Tibial nerve (tissue), 4 donors: ENCODE measurements at regions not wholly inside any gene's neighbourhood (a gene's known extent, or its start where the extent isn't known, plus 50 kb on each side); places are given as distances from the start of the nearest gene placed in this dataset.

ENCODE experiments used
- DNase-seq, 2 donors: peaks; one replicate each; pipeline ENCODE4 v3.0.0-alpha.2; 2019; ENCODE audit warnings: low spot score in 2 of 2
- H3K27ac ChIP-seq, 4 donors: fragments of 200-600 bp; sonication (generic) in 3 of 4; one replicate each; pipeline ENCODE4 v1.5.1; 2017 to 2019; ENCODE audit warnings: mild to moderate bottlenecking in 1 of 4
- H3K27me3 ChIP-seq, 2 donors: fragments of 200-600 bp; sonication (generic) in 1 of 2; one replicate each; pipeline versions ENCODE4 v1.5.1 to v1.6.0; 2017 to 2019
- H3K36me3 ChIP-seq, 3 donors: fragments of 200-600 bp; sonication (generic); one replicate each; pipeline ENCODE4 v1.5.1; 2018 to 2019
- H3K4me1 ChIP-seq, 4 donors: fragments of 200-600 bp; sonication (generic) in 3 of 4; one replicate each; pipeline ENCODE4 v1.5.1; 2017 to 2019
- H3K4me3 ChIP-seq, 4 donors: fragments of 200-600 bp; sonication (generic) in 3 of 4; one replicate each; pipeline ENCODE4 v1.5.1; 2017 to 2019; ENCODE audit warnings: mild to moderate bottlenecking in 1 of 4, moderate library complexity in 1 of 4
- H3K9me3 ChIP-seq, 4 donors: fragments of 200-600 bp; sonication (generic) in 3 of 4; one replicate each; pipeline ENCODE4 v1.5.1; 2017 to 2019
- EP300 ChIP-seq, 2 donors: sonication (generic); formaldehyde crosslinking; IDR thresholded peaks; one replicate each; pipeline ENCODE4 v1.6.1; 2017; ENCODE audit warnings: antibody characterized with exemption in 2 of 2, mild to moderate bottlenecking in 1 of 2
- POLR2A ChIP-seq, 2 donors: fragments of 450-650 bp; IDR thresholded peaks; one replicate each; pipeline ENCODE4 v1.6.1; 2017; ENCODE audit warnings: antibody characterized with exemption in 2 of 2, mild to moderate bottlenecking in 2 of 2, moderate library complexity in 2 of 2
- WGBS, 2 donors: methylation state at CpG; one replicate each; pipeline ENCODE4 v1.1.5; 2018; 5-methylcytosine and 5-hydroxymethylcytosine counted together
- TF ChIP-seq, protein P1 (sequence below), 5 experiments: fragments of 200-600 bp in 3 of 5; fragments of 450-650 bp in 2 of 5; sonication (generic) in 3 of 5; IDR thresholded peaks; one replicate each; pipeline ENCODE4 v1.5.1; 2016 to 2019; ENCODE audit warnings: antibody characterized with exemption in 5 of 5, mild to moderate bottlenecking in 3 of 5, moderate library complexity in 2 of 5

DNA sequence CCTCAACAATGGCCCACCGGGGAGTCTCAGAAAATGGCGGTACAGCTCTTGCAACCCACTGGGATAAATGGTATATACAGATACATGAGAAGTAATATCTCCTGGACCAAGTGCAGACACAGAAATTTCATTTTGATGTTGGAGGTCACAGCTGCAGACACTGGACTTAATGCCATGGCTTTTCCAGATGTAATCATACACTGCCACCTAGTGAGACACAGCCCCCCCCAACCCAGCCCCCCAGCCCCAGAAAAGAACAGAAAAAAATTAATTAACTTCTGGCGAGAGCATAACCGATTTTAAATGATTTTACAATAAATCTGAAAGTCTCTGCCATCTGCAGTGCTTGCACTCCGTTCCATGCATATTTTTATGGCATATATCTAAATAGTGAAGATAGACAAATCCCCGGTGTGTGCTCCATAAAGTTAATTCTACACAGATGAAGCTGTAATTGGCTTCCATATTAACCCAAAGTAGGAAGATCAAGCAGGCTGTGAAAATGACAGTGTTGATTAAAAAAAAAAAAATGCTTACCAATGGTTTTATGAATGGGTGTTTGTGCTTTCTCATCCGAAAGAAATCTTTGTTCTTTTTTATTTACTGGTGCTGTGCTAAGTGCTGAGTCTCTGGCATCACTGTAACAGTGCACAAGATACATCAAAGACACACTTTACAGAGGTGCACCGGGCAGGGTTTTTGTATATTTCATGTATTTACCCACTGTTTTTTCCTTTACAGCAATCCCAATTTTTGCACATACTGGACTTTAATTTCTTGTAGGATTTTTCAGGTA is 804.1 kb downstream of the TFAP2A start:
- no peak for TF ChIP-seq EP300 (IDR thresholded peaks at IDR 0.05)
- no peak for TF ChIP-seq POLR2A (IDR thresholded peaks at IDR 0.05)
- TF ChIP-seq, protein P1, sequence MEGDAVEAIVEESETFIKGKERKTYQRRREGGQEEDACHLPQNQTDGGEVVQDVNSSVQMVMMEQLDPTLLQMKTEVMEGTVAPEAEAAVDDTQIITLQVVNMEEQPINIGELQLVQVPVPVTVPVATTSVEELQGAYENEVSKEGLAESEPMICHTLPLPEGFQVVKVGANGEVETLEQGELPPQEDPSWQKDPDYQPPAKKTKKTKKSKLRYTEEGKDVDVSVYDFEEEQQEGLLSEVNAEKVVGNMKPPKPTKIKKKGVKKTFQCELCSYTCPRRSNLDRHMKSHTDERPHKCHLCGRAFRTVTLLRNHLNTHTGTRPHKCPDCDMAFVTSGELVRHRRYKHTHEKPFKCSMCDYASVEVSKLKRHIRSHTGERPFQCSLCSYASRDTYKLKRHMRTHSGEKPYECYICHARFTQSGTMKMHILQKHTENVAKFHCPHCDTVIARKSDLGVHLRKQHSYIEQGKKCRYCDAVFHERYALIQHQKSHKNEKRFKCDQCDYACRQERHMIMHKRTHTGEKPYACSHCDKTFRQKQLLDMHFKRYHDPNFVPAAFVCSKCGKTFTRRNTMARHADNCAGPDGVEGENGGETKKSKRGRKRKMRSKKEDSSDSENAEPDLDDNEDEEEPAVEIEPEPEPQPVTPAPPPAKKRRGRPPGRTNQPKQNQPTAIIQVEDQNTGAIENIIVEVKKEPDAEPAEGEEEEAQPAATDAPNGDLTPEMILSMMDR (IDR thresholded peaks at IDR 0.05): no peak
- no peak for DNase-seq
- 47 to 53% methylated on average over 8 of the region's 8 CpGs for WGBS, 2 donors

DNA sequence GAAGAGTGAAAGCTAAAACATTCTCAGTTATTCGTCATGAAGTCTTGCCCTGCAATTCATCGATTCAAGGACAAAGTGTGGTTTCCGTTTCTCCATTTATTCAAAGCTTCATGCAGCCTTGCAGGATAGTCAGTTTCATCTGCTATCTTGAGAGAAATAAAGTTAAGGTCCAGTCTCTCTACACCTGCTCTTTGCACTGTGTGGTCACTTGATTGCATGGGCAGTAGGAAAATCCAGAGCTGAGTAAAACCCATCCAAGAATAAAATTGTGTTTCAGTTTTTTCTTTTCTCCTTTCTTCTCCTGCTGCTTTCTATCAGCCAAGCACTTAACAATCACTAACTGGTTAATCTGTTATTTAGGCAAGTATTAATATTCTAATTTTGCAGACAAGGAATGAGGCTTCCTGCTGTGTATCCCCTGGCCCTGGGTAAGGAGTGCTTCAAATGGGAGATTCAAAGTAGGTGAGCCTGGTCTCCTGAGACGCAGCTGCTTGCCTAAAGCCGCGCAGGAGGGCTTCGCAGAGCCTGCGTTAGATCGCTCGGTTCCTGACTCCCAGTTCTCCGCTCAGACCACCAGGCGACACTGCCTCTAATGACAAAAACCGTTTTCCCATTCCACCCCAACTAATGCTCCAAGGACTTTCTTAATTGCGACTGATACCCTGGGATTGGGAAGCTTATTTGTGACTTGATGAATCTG is 808.3 kb downstream of the TFAP2A start:
- Histone ChIP-seq H3K9me3 (no peaks in the 10 kb centered on the region), H3K4me3 (no peak overlapping the region), H3K4me1 (no peaks in the 10 kb centered on the region), H3K27ac (no peak overlapping the region), H3K27me3 (no peaks in the 10 kb centered on the region), H3K36me3 (no peaks in the 10 kb centered on the region)
- 45 to 59% methylated on average over 14 of the region's 14 CpGs for WGBS, 2 donors
- TF ChIP-seq POLR2A (IDR thresholded peaks at IDR 0.05) (no peak), EP300 (IDR thresholded peaks at IDR 0.05) (no peak)
- TF ChIP-seq, protein P1 (IDR thresholded peaks at IDR 0.05): no peak
- DNase-seq: no peak

More for the DNA sequence above, 804.1 kb downstream of the TFAP2A start:
- Histone ChIP-seq H3K4me1 (no peaks in the 10 kb centered on the region), H3K9me3 (no peaks in the 10 kb centered on the region), H3K27me3 (no peaks in the 10 kb centered on the region), H3K27ac (no peak overlapping the region), H3K4me3 (no peak overlapping the region), H3K36me3 (no peaks in the 10 kb centered on the region)

- 92 to 96% methylated on average over 2 of the region's 2 CpGs for WGBS, 2 donors
- H3K9me3 ChIP-seq: no peaks in the 10 kb centered on the region
- no peak for DNase-seq
- no peaks in the 10 kb centered on the region for H3K4me1 ChIP-seq
- TF ChIP-seq, protein P1 (IDR thresholded peaks at IDR 0.05): no peak
- TF ChIP-seq POLR2A (IDR thresholded peaks at IDR 0.05): no peak
- TF ChIP-seq EP300 (IDR thresholded peaks at IDR 0.05): no peak
- H3K36me3 ChIP-seq: no peaks in the 10 kb centered on the region
- no peak overlapping the region for H3K27ac ChIP-seq
- H3K4me3 ChIP-seq: no peak overlapping the region
- H3K27me3 ChIP-seq: no peaks in the 10 kb centered on the region
These were observed 820.1 kb downstream of the TFAP2A start for GRCh38 chr6:9594746-9595145.

GRCh38 chr6:9593554-9593953 is 821.3 kb downstream of the TFAP2A start:
- no peak for DNase-seq
- H3K27me3 ChIP-seq: no peaks in the 10 kb centered on the region
- H3K36me3 ChIP-seq: no peaks in the 10 kb centered on the region
- H3K4me3 ChIP-seq: no peak overlapping the region
- TF ChIP-seq EP300 (IDR thresholded peaks at IDR 0.05): no peak
- TF ChIP-seq, protein P1 (IDR thresholded peaks at IDR 0.05): no peak
- no peak for TF ChIP-seq POLR2A (IDR thresholded peaks at IDR 0.05)
- no peak overlapping the region for H3K27ac ChIP-seq
- 73 to 76% methylated on average over 3 of the region's 3 CpGs for WGBS, 2 donors
- H3K9me3 ChIP-seq: no peaks in the 10 kb centered on the region
- no peaks in the 10 kb centered on the region for H3K4me1 ChIP-seq

DNA sequence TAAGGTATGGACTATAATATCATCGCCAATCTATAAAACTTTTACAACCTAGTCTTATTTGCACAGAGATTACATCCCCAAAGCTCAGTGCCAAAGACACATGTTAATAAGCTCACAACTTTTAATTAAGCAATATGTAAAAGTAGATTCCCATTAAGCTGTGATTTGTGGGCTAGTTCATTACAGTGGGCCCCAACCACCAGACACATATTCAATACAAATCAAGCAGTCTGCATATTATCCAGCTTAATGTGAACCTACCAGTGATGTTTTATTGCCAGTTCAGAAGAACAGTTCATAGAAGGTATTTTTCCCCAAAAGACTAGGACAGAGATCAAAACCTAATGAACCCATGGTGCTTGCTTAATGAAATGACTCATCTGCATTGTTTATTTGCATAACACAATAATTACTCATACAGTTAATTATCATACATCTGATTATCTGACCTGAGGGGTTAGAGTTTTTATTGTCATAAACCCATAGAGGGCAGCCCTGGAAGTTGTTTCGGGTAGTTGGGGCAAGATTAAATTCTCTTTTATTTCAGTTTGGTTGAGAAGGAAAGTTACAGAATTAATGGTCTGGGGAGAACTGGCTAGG is 831.0 kb downstream of the TFAP2A start:
- Histone ChIP-seq H3K27me3 (no peaks in the 10 kb centered on the region), H3K4me3 (no peak overlapping the region), H3K4me1 (no peaks in the 10 kb centered on the region), H3K27ac (no peak overlapping the region), H3K36me3 (no peaks in the 10 kb centered on the region), H3K9me3 (no peaks in the 10 kb centered on the region)
- TF ChIP-seq POLR2A (IDR thresholded peaks at IDR 0.05) (no peak), EP300 (IDR thresholded peaks at IDR 0.05) (no peak)
- TF ChIP-seq, protein P1 (IDR thresholded peaks at IDR 0.05): no peak
- DNase-seq: no peak
- 81 to 84% methylated on average over 2 of the region's 2 CpGs for WGBS, 2 donors
